ENCODE measurements at regions not wholly inside any gene's neighbourhood (a gene's known extent, or its start where the extent isn't known, plus 50 kb on each side); places are given as distances from the start of the nearest gene placed in this dataset.

- no peak for TF ChIP-seq SP1 (IDR thresholded peaks at IDR 0.05; ENCODE audit: low read depth, low read length)
- TF ChIP-seq MAFK (IDR thresholded peaks at IDR 0.05; ENCODE audit: low read depth, low read length): no peak
Measured at GRCh38 chr21:41059871-41060270, 108.1 kb upstream of the BACE2 start (continued).

Measured in H1 (cell line).